ENCODE measurements at regions not wholly inside any gene's neighbourhood (a gene's known extent, or its start where the extent isn't known, plus 50 kb on each side); places are given as distances from the start of the nearest gene placed in this dataset.

- DNase-seq, result no peak
These were observed 52.9 kb upstream of the BCL2L14 start for GRCh38 chr12:12017798-12018197.

- no peak for DNase-seq
These were observed 52.3 kb upstream of the BCL2L14 start for GRCh38 chr12:12018454-12018853.

DNA sequence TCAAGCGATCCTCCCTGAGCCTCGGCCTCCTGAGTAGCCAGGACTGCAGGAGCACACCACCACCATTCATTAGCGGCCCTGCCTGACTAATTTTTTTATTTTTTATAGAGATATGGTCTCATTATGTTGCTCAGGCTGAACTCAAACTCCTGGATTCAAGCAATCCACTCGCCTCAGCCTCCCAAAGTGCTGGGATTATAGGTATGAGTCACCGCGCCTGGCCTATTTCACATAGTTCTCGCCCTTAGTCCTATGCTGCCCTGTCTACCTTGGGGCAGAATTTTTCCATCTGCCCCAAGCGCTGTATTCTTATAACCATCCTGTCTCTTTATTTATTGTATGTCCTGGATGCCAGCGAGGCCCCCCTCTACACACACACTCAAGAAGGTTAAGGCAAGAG, 50.9 kb upstream of the BCL2L14 start:
- no peak for DNase-seq

DNA sequence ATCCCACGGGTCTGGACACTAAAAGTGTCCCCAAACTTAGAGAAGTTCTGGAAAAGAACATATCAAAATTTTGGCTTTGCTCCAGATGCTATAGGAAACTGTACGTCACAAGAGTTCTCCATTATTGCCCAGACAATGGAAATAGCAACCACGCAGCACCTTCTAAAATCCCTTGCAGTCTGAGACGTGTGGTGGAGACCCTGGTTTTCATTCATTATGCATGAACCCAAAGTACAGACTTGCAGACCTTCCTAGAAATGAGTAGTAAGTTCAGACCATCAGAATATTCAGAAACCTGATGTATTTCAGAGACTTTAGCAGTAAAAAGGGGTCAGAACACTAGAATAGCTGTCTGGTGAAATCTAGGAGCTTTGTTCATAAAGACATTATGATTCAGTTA, 50.0 kb upstream of the BCL2L14 start:
- DNase-seq, result no peak
